ENCODE measurements at regions not wholly inside any gene's neighbourhood (a gene's known extent, or its start where the extent isn't known, plus 50 kb on each side); places are given as distances from the start of the nearest gene placed in this dataset.

DNA sequence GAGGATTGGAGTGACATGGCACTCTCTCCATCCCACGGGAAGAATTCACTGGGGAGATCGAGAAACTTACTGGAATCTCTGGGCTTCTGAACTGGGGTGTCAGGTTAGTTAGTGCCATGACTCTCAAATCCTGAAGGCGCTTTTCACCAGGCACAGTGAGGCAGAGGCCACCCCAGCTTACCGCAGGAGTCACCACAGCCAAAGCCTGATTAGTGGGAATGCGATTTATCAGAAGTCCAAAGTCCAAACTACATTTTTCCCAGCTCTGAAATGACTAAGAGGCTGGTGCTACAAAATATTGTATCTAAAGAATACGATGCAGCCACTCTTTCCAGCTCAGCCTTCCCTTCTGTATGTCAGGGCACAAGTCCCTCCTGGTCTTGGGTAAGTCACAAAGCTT, 334.8 kb upstream of the SHH start:
- ATAC-seq, result no peak
- intact Hi-C loops (cut with micrococcal nuclease), result no loop called here
- TF ChIP-seq, protein P1, sequence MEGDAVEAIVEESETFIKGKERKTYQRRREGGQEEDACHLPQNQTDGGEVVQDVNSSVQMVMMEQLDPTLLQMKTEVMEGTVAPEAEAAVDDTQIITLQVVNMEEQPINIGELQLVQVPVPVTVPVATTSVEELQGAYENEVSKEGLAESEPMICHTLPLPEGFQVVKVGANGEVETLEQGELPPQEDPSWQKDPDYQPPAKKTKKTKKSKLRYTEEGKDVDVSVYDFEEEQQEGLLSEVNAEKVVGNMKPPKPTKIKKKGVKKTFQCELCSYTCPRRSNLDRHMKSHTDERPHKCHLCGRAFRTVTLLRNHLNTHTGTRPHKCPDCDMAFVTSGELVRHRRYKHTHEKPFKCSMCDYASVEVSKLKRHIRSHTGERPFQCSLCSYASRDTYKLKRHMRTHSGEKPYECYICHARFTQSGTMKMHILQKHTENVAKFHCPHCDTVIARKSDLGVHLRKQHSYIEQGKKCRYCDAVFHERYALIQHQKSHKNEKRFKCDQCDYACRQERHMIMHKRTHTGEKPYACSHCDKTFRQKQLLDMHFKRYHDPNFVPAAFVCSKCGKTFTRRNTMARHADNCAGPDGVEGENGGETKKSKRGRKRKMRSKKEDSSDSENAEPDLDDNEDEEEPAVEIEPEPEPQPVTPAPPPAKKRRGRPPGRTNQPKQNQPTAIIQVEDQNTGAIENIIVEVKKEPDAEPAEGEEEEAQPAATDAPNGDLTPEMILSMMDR (IDR thresholded peaks at IDR 0.05), result no peak
- peaks cover 5% of the 10 kb centered on the region for H3K27me3 Mint-ChIP-seq
- H3K27ac Mint-ChIP-seq, result no peak overlapping the region
- H3K4me3 Mint-ChIP-seq, result no peak overlapping the region
- no peaks in the 10 kb centered on the region for H3K9me3 Mint-ChIP-seq
- no peaks in the 10 kb centered on the region for H3K36me3 Mint-ChIP-seq (ENCODE audit: low read depth)
- no peaks in the 10 kb centered on the region for H3K4me1 Mint-ChIP-seq (ENCODE audit: low read depth)
- CTCF ChIA-PET, result no interaction called here
- POLR2A ChIA-PET, result no interaction called here
- no peak for DNase-seq

- no peak overlapping the region for H3K4me3 Mint-ChIP-seq
- H3K27me3 Mint-ChIP-seq, result peaks cover under 1% of the 10 kb centered on the region
- TF ChIP-seq, protein P1 (IDR thresholded peaks at IDR 0.05), result no peak
- ChIA-PET CTCF (no interaction called here), POLR2A (no interaction called here)
- intact Hi-C loops (cut with micrococcal nuclease), result no loop called here
- H3K27ac Mint-ChIP-seq, result no peak overlapping the region
- DNase-seq (no peak), ATAC-seq (no peak)
- no peaks in the 10 kb centered on the region for H3K4me1 Mint-ChIP-seq (ENCODE audit: low read depth)
- H3K36me3 Mint-ChIP-seq (ENCODE audit: low read depth), result no peaks in the 10 kb centered on the region
- no peaks in the 10 kb centered on the region for H3K9me3 Mint-ChIP-seq
Measured at GRCh38 chr7:156145996-156146395, 333.7 kb upstream of the SHH start.

DNA sequence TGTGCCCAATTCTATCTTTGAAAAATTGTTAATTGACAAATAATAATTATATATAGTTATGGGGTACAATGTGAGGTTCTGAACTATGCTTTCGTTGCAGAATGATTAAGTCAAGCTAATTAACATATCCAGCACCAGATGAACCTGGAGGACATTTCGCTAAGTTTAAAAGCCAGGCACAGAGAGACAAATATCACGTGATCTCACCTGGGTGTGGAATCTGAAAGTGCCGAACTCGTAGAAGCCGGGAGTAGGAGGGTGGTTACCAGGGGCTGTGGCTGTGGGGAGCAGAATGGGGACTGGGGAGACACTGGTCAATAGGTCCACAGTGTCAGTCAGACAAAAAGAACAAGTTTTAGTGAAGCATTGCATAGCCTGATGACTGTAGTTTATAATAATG, 332.9 kb upstream of the SHH start:
- CTCF ChIA-PET, result no interaction called here
- no peak overlapping the region for H3K4me3 Mint-ChIP-seq

DNA sequence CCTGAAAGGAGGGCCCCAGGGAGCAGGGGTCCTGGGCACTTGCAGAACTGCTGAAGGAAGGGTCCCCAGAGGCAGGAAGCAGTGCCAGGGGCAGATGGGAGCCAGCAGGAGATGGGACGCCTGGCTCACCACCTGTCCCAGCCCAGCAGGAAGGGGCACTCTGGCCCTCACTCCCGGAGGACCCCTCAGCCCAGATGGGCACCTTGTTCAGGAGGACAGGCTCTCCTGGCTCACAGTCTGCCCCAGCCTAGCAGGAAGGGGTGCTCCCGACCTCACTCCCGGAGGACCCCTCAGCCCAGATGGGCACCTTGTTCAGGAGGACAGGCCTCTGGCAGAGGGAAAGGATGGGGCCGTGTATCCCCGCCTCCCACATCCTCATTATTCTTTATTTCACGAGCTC, 331.4 kb upstream of the SHH start:
- no peaks in the 10 kb centered on the region for H3K4me1 Mint-ChIP-seq (ENCODE audit: low read depth)
- CTCF ChIA-PET, result no interaction called here
- no peaks in the 10 kb centered on the region for H3K9me3 Mint-ChIP-seq
- TF ChIP-seq, protein P1 (IDR thresholded peaks at IDR 0.05), result no peak
- H3K36me3 Mint-ChIP-seq (ENCODE audit: low read depth), result no peaks in the 10 kb centered on the region
- H3K27me3 Mint-ChIP-seq, result peaks cover 3% of the 10 kb centered on the region
- POLR2A ChIA-PET, result no interaction called here
- H3K27ac Mint-ChIP-seq, result no peak overlapping the region
- no peak for ATAC-seq
- H3K4me3 Mint-ChIP-seq, result no peak overlapping the region
- no peak for DNase-seq
- intact Hi-C loops (cut with micrococcal nuclease), result no loop called here

More for the DNA sequence above, 332.9 kb upstream of the SHH start:
- no peaks in the 10 kb centered on the region for H3K27me3 Mint-ChIP-seq
- H3K4me1 Mint-ChIP-seq (ENCODE audit: low read depth), result no peaks in the 10 kb centered on the region
- H3K9me3 Mint-ChIP-seq, result no peaks in the 10 kb centered on the region
- POLR2A ChIA-PET, result no interaction called here
- no peak for ATAC-seq
- H3K36me3 Mint-ChIP-seq (ENCODE audit: low read depth), result no peaks in the 10 kb centered on the region
- no peak for DNase-seq
- H3K27ac Mint-ChIP-seq, result no peak overlapping the region
- TF ChIP-seq, protein P1 (IDR thresholded peaks at IDR 0.05), result no peak
- intact Hi-C loops (cut with micrococcal nuclease), result no loop called here

DNA sequence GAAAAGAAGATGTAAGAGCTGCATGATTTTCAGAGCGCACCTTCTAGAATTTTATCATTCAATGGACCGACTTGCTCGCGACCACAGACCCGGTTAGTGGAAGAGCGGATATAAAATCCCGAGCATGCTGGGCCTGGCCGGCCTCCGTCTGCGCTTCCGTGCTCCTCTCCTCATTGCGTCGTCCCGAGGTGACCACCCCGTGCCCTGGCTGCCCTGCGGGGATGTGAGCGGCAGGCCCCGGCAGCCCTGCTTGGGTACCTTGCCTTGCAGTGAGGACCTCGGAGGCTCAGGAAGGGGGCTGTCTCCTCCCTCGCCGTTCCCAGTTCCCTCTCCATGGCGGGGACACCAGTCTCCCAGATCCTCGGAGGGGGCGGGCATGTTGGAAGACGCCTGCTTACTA, 330.9 kb upstream of the SHH start:
- H3K27me3 Mint-ChIP-seq, result peaks cover 3% of the 10 kb centered on the region
- intact Hi-C loops (cut with micrococcal nuclease), result no loop called here
- ATAC-seq (no peak), DNase-seq (no peak)
- H3K4me3 Mint-ChIP-seq, result no peak overlapping the region
- no peak overlapping the region for H3K27ac Mint-ChIP-seq
- H3K36me3 Mint-ChIP-seq (ENCODE audit: low read depth), result no peaks in the 10 kb centered on the region
- TF ChIP-seq, protein P1 (IDR thresholded peaks at IDR 0.05), result no peak
- no peaks in the 10 kb centered on the region for H3K9me3 Mint-ChIP-seq
- ChIA-PET POLR2A (no interaction called here), CTCF (no interaction called here)
- no peaks in the 10 kb centered on the region for H3K4me1 Mint-ChIP-seq (ENCODE audit: low read depth)
